ENCODE measurements at regions not wholly inside any gene's neighbourhood (a gene's known extent, or its start where the extent isn't known, plus 50 kb on each side); places are given as distances from the start of the nearest gene placed in this dataset.

- TF ChIP-seq, protein P1, sequence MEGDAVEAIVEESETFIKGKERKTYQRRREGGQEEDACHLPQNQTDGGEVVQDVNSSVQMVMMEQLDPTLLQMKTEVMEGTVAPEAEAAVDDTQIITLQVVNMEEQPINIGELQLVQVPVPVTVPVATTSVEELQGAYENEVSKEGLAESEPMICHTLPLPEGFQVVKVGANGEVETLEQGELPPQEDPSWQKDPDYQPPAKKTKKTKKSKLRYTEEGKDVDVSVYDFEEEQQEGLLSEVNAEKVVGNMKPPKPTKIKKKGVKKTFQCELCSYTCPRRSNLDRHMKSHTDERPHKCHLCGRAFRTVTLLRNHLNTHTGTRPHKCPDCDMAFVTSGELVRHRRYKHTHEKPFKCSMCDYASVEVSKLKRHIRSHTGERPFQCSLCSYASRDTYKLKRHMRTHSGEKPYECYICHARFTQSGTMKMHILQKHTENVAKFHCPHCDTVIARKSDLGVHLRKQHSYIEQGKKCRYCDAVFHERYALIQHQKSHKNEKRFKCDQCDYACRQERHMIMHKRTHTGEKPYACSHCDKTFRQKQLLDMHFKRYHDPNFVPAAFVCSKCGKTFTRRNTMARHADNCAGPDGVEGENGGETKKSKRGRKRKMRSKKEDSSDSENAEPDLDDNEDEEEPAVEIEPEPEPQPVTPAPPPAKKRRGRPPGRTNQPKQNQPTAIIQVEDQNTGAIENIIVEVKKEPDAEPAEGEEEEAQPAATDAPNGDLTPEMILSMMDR (IDR thresholded peaks at IDR 0.05) = no peak
- TF ChIP-seq REST (IDR thresholded peaks at IDR 0.05; ENCODE audit: insufficient read depth in 1 of 2, low read depth in 2 of 2, low read length in 1 of 2) = no peak
- TF ChIP-seq SIN3A (IDR thresholded peaks at IDR 0.05; ENCODE audit: borderline replicate concordance, insufficient read depth, low read depth, low read length) = no peak
- TF ChIP-seq POLR2AphosphoS5 (IDR thresholded peaks at IDR 0.05; ENCODE audit: low read depth, low read length) = no peak
- TF ChIP-seq TCF7L2 (IDR thresholded peaks at IDR 0.05; ENCODE audit: low read depth, low read length) = no peak
Observed at GRCh38 chr14:85293612-85294234, 236.2 kb upstream of the FLRT2 start.
